RWPE2 (cell line): ENCODE measurements at regions not wholly inside any gene's neighbourhood (a gene's known extent, or its start where the extent isn't known, plus 50 kb on each side); places are given as distances from the start of the nearest gene placed in this dataset.

Experiments used
- ATAC-seq: fragments of 200-7000 bp; cut with Tn5 transposase; 3 replicates; pipeline ENCODE4 v1.9.1; 2021; ENCODE audit warnings: low read depth
- DNase-seq: peaks from one replicate; pipeline ENCODE4 v3.0.0-alpha.2; 2020; ENCODE audit warnings: low spot score
- H3K27ac ChIP-seq: fragments of 450-650 bp; 2 replicates; pipeline ENCODE4 v1.5.1; 2017; ENCODE audit warnings: mild to moderate bottlenecking; ENCODE audit not compliant: poor library complexity, severe bottlenecking
- H3K27me3 ChIP-seq: fragments of 250-450 bp; sonication (Bioruptor Pico); 2 replicates; pipeline ENCODE4 v1.5.1; 2021; ENCODE audit warnings: mild to moderate bottlenecking, moderate library complexity; ENCODE audit not compliant: insufficient read depth, poor library complexity, severe bottlenecking
- H3K36me3 ChIP-seq: fragments of 250-450 bp; sonication (Bioruptor Pico); 2 replicates; pipeline ENCODE4 v1.5.1; 2020; ENCODE audit warnings: low read depth, mild to moderate bottlenecking, moderate library complexity
- H3K4me1 ChIP-seq: fragments of 250-450 bp; sonication (Bioruptor Pico); 2 replicates; pipeline ENCODE4 v1.5.1; 2021; ENCODE audit warnings: mild to moderate bottlenecking, moderate library complexity; ENCODE audit not compliant: insufficient read depth, poor library complexity, severe bottlenecking
- H3K4me3 ChIP-seq: fragments of 250-450 bp; sonication (Bioruptor Pico); 2 replicates; pipeline ENCODE4 v1.5.1; 2021; ENCODE audit warnings: mild to moderate bottlenecking, moderate library complexity; ENCODE audit not compliant: severe bottlenecking
- H3K9me3 ChIP-seq: fragments of 250-450 bp; sonication (Bioruptor Pico); 2 replicates; pipeline ENCODE4 v1.5.1; 2021; ENCODE audit warnings: mild to moderate bottlenecking, moderate library complexity; ENCODE audit not compliant: severe bottlenecking
- CTCF ChIP-seq: fragments of 450-650 bp; IDR thresholded peaks from one replicate; pipeline ENCODE4 v1.5.1; 2017; ENCODE audit warnings: mild to moderate bottlenecking, moderate library complexity; ENCODE audit not compliant: poor library complexity, severe bottlenecking

GRCh38 chr15:29204369-29204755 lies 65.3 kb downstream of the NSMCE3 start:
- Histone ChIP-seq H3K36me3 (no peaks in the 10 kb centered on the region), H3K27me3 (peaks cover 45% of the 10 kb centered on the region), H3K9me3 (no peaks in the 10 kb centered on the region), H3K4me1 (no peaks in the 10 kb centered on the region), H3K4me3 (no peak overlapping the region), H3K27ac (no peak overlapping the region)
- TF ChIP-seq CTCF, result no peak
- DNase-seq (no peak), ATAC-seq (no peak)

- H3K9me3 ChIP-seq, result no peaks in the 10 kb centered on the region
- H3K4me3 ChIP-seq, result no peak overlapping the region
- no peaks in the 10 kb centered on the region for H3K4me1 ChIP-seq
- H3K36me3 ChIP-seq, result no peaks in the 10 kb centered on the region
- ATAC-seq (no peak), DNase-seq (no peak)
- no peak for TF ChIP-seq CTCF
- peaks cover 40% of the 10 kb centered on the region for H3K27me3 ChIP-seq
- no peak overlapping the region for H3K27ac ChIP-seq
Observed at GRCh38 chr15:29203718-29204368, 65.8 kb downstream of the NSMCE3 start.

GRCh38 chr15:29196722-29197121 lies 72.9 kb downstream of the NSMCE3 start:
- DNase-seq (no peak), ATAC-seq (no peak)
- no peak for TF ChIP-seq CTCF
- no peaks in the 10 kb centered on the region for H3K9me3 ChIP-seq
- H3K4me3 ChIP-seq, result no peak overlapping the region
- H3K27ac ChIP-seq, result no peak overlapping the region
- no peaks in the 10 kb centered on the region for H3K4me1 ChIP-seq
- H3K27me3 ChIP-seq, result peaks cover 22% of the 10 kb centered on the region
- no peaks in the 10 kb centered on the region for H3K36me3 ChIP-seq

GRCh38 chr15:29196290-29196689 lies 73.3 kb downstream of the NSMCE3 start:
- H3K4me3 ChIP-seq, result no peak overlapping the region
- no peak overlapping the region for H3K27ac ChIP-seq
- no peaks in the 10 kb centered on the region for H3K9me3 ChIP-seq
- H3K27me3 ChIP-seq, result peaks cover 18% of the 10 kb centered on the region
- ATAC-seq, result no peak
- H3K4me1 ChIP-seq, result no peaks in the 10 kb centered on the region
- no peak for TF ChIP-seq CTCF
- no peak for DNase-seq
- H3K36me3 ChIP-seq, result no peaks in the 10 kb centered on the region

GRCh38 chr15:29194866-29195265 lies 74.8 kb downstream of the NSMCE3 start:
- ATAC-seq (no peak), DNase-seq (no peak)
- TF ChIP-seq CTCF, result no peak
- H3K27me3 ChIP-seq, result peaks cover 26% of the 10 kb centered on the region
- no peaks in the 10 kb centered on the region for H3K36me3 ChIP-seq
- H3K27ac ChIP-seq, result no peak overlapping the region
- no peak overlapping the region for H3K4me3 ChIP-seq
- H3K4me1 ChIP-seq, result no peaks in the 10 kb centered on the region
- no peaks in the 10 kb centered on the region for H3K9me3 ChIP-seq
